GM20431 (cell line): ENCODE measurements at regions not wholly inside any gene's neighbourhood (a gene's known extent, or its start where the extent isn't known, plus 50 kb on each side); places are given as distances from the start of the nearest gene placed in this dataset.
"Not testable (repeated sequence)": the region's sequence is repeated elsewhere in the genome, so short reads cannot be mapped to it uniquely, and the experiment has no call there.

Experiments
- in situ Hi-C: fragments of 300-500 bp; cut with MseI, MboI; formaldehyde crosslinking; loops from one replicate; pipeline ENCODE4 v1.15.0; 2020; ENCODE audit warnings: low sequenced_read_pairs; ENCODE audit not compliant: unreplicated experiment

DNA sequence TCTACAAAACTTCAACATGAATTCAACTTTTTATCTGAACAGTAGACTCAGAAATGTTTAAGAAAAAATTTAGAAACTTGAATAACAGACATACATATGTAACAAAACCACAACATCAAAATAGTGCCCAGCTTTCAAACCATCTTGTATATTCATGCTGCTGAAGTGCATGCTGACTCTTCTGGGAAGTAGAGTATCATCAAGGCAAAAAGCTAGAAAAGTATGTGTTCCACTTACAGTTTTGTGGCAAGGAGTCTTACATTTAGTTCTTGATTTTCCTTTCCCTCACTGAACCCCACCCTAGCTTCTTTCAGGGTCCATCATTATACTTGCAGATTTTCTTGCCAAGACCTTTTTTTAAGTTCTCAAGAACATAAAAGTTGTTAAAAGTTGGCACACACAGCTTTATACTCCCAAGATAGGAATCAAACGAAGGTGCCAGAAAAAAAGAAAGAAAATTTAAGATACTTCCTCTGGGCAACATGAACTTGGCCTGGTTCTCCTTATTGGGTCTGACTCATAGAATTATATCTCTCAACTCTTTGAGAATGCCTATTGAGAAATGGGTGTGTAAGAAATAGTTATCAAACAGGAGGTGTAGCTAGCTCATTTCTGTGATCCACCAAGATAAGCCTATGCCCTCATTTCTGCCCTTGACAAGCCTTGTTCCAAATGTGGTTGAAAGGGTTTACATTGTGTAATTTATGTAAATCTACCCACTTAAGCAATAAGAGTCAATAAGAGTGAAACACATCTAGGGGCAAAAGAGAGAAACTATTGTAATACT is 667.6 kb upstream of the ACVR2A start:
- in situ Hi-C loops, result no loop called here

DNA sequence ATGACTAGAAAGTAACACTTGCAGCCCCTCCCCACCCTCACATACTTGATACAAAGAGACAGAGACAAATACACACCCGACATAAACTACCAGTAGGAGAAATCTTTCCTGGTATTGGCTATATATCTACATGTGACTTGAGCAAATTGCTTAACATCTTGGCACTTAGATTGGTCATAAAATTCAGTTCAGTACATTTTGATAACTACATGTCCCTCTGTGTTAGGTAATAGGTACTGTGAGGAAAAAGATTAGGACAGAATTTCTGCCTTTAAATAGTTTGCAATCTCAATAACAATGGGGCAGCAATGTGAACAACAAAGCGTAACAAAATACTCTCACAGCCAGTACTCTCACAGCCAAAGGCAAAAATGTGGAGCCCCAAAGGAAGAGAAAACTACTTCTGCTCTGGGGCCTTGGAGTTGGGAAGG is 670.0 kb upstream of the ACVR2A start:
- in situ Hi-C loops, result no loop called here

DNA sequence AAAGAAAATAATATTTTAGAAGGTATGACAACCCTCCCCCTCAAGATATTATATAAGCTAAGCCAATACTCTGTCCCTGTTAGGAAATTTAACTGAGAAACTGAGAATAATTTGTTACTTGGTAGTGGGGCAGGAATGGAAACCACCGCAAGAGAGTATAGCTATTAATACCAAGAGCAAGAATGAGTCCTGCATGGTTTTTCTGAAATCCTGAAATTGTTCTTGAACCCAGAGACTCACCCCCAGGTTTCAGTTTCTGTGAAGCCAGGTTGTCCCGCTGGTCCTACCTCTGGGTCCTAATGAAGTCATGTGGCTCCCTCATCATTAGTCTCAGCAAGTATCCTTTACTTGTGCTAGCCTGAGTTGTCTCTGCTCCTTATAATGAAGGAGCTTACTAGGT is 671.0 kb upstream of the ACVR2A start:
- in situ Hi-C loops, result no loop called here

DNA sequence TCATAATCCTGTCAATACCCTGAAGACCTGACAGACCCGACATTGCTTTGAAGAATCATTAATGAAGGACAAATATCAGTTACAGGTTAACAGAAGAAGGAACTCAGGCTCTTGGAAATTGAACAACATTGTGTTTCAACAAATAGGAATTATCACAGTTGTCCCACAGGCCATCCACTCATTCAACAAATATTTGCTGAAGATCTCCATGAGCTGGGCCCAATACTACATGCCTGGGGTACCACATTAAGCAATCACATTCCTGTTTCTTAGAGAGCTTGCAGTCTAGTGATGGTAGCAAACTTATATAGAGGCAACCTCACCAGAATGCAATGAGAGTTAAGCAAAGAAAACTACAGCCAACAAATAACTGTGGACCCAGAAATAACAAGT is 671.6 kb upstream of the ACVR2A start:
- in situ Hi-C loops, result no loop called here

DNA sequence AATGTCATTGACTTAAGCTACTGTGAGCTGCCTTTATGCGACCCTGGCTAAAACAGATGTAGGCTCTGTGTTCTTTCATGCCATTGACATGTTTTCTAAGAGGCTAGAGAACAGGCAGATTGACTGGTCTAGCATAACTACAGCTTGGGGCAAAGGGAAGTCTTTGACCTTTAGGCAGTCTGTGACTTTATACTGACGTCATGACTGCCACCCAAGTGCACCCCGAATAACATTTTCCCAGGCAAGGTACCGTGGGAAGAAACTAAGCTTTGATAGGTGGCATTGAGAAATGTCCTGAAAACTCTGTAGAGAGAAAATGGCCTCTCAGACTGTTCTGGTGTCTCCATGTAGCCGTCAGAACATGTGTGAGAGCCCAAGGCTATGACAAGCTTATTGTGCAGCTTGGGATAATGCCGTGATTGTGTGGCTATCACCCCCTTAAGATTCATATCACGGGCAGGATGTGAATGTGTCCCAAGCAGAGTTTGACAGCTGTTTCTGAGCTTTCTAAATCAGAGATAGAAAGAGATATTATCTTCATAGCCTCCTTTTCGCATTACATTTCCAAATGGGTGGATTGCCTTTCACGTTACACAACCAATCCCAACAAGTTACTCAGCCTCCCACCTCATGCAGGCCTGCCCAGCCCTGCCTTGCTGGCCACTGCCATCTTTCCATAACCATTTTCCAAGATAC is 672.2 kb upstream of the ACVR2A start:
- in situ Hi-C loops, result no loop called here

DNA sequence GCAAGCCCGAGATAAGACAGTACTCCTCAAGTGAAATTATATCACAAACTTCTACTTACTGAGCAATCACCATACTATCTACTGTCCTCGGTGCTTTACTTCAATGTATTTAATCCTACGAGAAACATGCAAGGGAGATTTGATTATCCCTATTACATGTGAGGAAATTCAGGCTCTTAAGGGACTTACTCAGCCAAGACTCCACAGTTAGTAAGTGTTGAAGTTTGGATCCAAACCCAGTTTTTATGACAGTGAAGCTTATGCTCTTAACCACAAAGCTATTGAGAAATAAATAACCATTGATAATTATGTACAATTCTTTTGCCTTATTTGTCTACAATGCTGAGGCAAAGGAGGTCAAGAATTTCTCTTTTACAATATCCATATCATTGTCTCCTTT is 672.9 kb upstream of the ACVR2A start:
- in situ Hi-C loops, result no loop called here

DNA sequence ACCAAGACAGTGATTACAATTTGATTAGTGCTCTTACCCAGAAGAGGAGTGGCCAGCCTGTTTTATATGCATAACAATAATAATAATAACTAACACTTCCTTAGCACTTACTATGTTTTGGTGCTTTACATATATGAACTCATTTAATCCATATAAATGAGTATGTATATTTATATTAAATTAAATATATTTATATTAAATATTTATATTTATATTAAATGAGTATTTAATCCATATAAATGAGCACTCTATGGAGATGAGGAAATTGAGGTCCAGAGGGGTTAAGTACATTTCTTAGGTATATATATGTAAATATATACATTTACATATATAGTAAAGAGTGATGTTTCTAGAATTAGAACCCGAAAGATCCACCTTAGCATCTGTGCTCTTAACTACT is 673.9 kb upstream of the ACVR2A start:
- in situ Hi-C loops, result no loop called here

DNA sequence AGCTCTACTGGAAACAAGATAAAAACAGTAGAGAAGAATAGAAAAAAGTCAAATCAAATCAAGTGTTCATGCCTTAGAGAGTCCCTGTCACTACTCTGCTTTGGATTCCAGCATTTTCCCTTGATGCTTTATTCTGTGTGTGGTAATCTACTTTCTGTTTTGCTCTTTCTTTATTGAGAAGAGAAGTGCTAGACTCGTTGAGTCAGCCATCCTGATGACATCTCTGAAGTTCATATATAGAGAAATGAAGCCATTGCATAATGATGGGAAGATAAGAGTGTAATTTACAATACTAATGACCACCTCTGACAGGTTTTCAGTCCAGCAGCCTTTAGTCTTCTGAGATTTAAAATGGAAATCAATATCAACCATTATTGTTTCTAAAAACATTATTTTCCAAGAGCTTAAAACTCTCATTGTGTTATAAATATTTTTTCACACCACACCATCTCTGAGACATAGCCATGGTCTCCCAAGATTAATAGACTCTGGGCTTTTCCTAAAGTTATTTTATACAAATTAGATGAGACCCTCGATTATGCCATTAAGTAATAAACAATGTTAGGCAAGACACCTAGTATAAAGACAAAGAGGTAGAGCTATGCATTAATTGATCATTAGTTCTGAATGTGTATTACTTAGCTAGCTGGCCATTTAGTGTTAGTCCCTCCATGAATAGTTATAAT is 679.0 kb upstream of the ACVR2A start:
- in situ Hi-C loops, result no loop called here

DNA sequence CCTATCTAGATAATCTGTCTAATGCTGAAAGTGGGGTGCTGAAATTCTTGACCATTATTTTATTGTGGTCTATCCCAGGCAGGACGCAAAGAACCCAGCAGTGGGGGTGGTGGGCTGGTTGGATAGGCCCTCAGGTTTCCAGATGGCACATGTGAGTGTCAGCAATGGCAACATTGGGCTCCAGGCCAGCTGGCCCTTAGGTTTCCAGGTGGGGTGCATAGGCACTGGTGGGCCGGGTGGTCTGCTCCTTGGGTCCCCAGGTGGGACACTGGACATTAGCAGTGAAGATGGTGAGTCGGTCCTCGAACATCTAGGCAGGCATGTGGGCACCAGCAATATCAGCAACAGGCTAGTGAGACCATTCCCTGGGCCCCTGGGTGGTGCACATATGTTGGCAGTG is 680.3 kb upstream of the ACVR2A start:
- in situ Hi-C loops, result no loop called here

DNA sequence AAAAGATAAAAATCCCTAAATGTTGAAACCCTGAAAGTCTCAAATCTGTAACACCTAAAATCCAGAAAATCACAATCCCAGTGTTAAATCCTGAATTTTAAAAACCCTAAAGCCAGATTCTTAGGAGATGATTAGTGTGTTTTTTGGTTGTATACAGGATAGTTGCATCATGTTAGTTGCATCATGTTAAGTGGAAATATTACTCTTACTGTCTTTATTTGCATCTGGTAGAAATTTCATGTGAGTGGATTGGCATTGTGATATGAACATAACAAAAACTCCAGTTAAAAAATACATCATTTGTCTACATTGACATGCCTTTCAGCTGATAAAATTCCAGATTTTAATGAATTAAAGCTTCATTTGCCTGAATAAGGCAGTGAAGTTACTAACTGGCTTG is 683.1 kb upstream of the ACVR2A start:
- in situ Hi-C loops, result no loop called here

DNA sequence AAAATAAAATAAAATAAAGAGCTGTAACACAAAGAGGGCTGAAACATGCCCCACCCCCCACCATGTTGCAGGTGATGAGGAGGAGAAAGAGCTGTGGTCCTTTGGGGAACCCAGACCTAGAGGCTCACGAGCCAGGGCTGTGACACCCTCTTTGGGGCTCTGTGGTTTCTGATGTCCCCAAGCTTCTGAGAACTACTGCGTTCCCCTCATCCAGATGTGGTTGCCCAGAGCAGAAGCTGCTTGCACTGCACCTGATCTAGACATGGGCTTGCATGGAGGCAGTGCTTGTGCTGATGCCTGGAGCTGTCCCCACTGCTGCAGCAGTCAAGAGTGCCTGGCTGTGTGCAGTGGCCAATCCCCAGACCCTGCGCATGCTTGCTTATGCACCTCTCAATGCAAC is 687.9 kb upstream of the ACVR2A start:
- in situ Hi-C loops, result no loop called here

DNA sequence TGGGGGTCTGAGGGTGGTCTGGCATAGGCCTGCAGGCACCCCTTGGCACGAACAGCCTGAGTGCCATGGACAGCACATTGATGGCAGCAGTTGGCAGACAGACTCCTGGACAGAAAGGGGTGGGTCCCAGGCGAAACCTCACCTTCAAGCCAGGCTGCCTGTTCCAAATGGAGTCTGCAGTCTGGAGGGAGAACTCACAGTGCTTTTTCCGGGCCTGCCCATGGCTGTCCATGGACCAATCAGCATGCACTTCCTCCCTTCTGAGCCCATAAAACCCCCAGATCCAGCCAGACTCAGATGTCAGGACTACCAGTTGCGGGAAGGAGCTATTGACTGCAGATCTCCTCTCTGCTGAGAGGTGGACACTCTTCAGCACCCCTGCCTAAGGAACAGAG is 694.6 kb upstream of the ACVR2A start:
- in situ Hi-C loops, result no loop called here

DNA sequence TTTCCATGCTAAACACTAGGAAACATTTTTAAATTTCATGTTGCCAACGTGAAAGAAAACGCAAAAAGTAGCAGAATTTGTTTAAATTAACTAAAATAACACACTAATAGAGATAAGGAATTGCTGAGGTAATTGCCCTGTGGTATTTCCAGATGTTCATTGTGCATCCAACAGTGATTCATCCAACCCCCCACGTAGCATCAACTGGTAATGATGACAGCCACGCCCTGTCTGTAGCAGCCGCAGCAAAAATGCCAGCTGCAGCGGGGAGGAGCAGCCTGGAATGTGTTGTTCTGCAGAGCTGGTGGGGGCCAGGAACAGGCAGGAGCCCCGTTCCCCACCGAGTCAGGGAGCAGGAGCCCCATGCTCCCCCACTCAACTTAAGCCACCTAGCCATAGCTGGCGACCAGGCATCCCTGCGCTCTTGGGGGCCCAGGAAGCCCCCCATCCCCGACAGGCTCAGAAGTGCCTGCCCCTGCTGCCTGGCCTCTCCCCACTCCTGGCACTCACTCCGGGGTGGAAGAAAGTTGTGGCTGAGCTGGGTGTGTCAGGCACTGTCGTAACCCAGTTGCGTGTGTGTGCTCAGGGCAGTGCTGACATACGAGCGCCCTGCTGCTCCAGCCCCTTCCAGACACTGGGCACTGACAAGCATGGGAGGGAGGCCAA is 695.1 kb upstream of the ACVR2A start:
- in situ Hi-C loops, result no loop called here

DNA sequence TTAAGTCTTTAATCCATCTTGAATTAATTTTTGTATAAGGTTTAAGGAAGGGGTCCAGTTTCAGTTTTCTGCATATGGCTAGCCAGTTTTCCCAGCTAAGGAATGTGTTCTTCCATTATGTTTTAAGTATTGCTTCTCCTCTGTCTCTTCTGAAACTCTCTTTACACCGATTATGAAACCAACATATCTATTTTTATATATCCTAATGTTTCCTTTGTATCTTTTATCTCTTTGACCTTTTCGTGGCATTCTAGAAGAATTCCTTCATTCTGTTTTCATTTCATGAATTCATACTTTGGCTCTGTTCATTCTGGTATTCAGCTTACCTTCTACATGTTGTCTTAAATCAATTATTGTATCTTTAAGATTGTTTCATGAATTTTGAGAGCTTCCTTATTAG is 697.0 kb upstream of the ACVR2A start:
- in situ Hi-C loops, result no loop called here

DNA sequence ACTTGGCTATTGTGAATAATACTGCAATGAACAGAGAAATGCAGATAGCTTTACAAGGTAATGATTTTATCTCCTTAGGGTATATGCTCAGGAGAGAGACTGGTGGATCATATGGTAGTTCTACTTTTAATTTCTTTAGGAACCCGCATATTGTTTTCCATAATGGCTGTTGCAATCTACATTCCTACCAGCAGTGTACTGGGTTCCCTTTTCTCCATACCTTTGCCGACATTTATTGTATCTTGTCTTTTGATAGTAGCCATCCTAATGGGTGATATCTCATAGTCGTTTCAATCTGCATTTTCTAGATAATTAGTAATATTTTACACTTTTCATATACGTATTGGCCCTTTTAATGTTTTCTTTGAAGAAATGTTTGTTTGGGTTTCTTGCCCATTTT is 702.9 kb upstream of the ACVR2A start:
- in situ Hi-C loops, result no loop called here

DNA sequence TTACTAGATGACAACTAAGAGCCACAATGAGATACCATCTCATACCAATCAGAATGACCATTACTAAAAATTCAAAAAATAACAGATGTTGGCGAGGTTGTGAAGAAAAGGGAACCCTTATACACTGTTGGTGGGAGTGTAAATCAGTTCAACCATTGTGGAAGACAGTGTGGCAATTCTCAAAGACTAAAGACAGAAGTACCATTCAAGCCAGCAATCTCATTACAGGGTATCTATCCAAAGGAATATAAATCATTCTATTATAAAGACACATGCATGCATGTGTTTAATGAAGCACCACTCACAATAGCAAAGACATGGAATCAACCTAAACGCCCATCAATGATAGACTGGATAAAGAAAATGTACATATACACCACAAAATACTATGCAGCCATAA is 705.1 kb upstream of the ACVR2A start:
- in situ Hi-C loops, result not testable (repeated sequence)

DNA sequence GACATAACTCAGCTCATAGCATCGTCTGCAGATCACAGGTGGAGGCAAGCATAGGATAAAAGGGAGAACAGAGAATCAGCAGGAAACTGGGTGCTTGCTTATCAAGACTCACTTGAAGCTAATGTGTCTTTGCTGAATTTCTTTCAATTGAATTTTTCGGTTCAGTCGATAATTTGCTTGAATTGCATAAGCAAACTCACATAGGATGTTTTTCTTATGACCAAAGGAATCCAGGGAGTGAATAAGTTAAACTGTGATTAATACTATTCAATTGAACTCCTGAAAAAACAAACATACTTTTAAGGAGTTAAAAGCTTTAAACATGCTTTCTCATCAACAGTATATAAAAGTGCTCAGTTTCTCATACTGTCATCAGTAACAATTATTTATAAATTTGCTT is 707.1 kb upstream of the ACVR2A start:
- in situ Hi-C loops, result no loop called here

DNA sequence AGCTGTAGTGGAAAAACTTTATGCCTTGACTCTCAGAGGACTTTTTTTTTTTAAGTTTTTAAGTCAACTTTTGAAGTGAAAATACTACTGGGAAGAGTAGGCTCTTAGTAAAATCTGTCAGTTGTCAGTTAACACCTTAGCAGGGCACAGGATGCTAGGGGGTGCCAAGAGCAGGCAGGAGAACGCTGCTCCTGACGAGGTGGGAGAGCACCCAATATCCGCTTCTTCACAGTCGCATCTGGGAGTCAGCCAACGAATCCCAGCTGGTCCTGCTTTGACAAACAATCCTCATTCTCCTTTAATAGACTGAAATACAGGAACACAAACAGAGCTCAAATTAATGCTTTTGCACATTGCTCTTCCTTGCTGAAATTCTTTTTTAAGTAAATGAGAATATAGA is 709.5 kb upstream of the ACVR2A start:
- in situ Hi-C loops, result no loop called here

DNA sequence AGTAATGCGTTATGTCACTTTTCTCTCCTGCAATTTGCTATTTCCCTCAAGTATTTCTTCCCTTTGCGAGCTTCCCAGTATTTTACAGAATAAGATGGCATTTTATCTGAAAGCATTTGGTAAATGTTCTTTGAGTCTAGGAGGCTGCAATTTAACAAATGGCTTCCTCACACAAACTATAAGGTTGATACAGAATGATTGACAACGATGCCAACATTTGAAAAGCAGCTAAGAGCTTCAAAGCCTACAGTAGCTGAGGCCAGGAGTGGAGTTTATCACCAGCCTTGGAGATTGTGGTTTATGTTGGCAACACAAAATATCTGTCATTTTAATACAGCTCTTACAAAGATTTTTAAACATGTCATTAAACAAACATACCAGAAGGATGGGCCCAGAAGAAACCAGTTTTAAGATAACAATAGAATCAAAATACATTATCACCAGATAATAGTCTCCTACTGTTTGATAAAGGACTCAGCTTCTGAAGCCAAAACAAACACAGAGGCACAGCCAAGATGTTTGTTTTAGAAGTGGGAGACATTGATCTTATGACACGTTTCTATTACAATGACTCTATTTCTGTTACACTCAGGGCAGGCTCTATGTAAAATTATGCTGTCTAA is 711.4 kb upstream of the ACVR2A start:
- in situ Hi-C loops, result no loop called here

DNA sequence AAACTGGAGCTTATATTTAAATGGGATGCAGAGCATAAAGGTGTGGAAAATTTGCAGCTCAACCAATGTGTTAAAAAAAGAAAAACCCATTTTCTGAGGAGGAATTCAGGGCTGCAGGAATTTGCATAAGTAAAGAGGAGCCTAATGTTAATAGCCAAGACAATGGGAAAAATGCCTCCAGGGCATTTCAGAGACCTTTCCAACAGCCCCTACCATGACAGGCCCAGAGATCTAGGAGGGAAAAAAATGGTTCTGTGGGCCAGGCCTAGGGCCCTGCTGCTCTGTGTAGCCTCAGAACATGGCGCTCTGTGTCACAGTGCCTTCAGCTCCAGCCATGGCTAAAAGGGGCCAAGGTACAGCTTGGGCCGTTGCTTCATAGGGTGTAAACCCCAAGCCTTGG is 719.7 kb upstream of the ACVR2A start:
- in situ Hi-C loops, result no loop called here
